Muscle layer of duodenum (tissue), 2 donors: ENCODE measurements at regions not wholly inside any gene's neighbourhood (a gene's known extent, or its start where the extent isn't known, plus 50 kb on each side); places are given as distances from the start of the nearest gene placed in this dataset.
"Not testable (repeated sequence)": the region's sequence is repeated elsewhere in the genome, so short reads cannot be mapped to it uniquely, and the experiment has no call there.

ENCODE experiments used
- H3K27ac ChIP-seq: one replicate; pipeline ENCODE4 v1.7.0; 2013; ENCODE audit warnings: mild to moderate bottlenecking, low read length
- H3K27me3 ChIP-seq: one replicate; pipeline ENCODE4 v1.7.0; 2013; ENCODE audit warnings: low read depth, mild to moderate bottlenecking, control low read depth, low read length
- H3K36me3 ChIP-seq, 2 donors: one replicate each; pipeline ENCODE4 v1.7.0; 2013; ENCODE audit warnings: low read length in 2 of 2, control low read depth in 1 of 2, mild to moderate bottlenecking in 1 of 2; ENCODE audit not compliant: insufficient read depth in 2 of 2, control insufficient read depth in 1 of 2
- H3K4me1 ChIP-seq, 2 donors: one replicate each; pipeline ENCODE4 v1.7.0; 2013; ENCODE audit warnings: low read length in 2 of 2, mild to moderate bottlenecking in 2 of 2, control low read depth in 1 of 2, moderate library complexity in 1 of 2; ENCODE audit not compliant: insufficient read depth in 2 of 2, control insufficient read depth in 1 of 2
- H3K4me3 ChIP-seq, 2 donors: one replicate each; pipeline ENCODE4 v1.7.0; 2013; ENCODE audit warnings: low read length in 2 of 2, low read depth in 1 of 2, mild to moderate bottlenecking in 1 of 2
- H3K9me3 ChIP-seq, 2 donors: one replicate each; pipeline ENCODE4 v1.7.0; 2013; ENCODE audit warnings: low read length in 2 of 2, control low read depth in 1 of 2, mild to moderate bottlenecking in 1 of 2; ENCODE audit not compliant: control insufficient read depth in 1 of 2
- donor health status: healthy.

DNA sequence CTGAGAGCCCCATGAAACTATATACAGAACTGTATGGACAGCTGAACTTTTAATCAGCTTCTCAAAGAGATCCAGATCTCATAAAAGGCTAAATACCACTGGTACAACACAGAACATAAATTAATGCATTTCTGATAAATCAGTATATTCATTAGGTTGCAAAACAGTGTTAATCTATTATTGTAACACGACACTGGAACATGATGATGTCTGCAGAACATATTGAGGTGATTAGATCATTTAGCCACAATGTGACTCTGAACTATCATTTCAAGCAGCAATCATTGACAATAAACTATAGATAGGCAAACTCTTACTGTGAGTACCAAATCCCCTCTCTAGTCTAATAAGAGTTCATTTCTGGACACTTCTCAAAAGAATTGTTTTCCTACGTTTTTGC is 50.3 kb downstream of the GASK1B start:
- Histone ChIP-seq H3K4me1 (peaks cover 0 to 12% of the 10 kb centered on the region in 2 donors), H3K4me3 (no peak overlapping the region), H3K9me3 (no peaks in the 10 kb centered on the region), H3K27me3 (no peaks in the 10 kb centered on the region), H3K36me3 (no peaks in the 10 kb centered on the region), H3K27ac (no peak overlapping the region)

DNA sequence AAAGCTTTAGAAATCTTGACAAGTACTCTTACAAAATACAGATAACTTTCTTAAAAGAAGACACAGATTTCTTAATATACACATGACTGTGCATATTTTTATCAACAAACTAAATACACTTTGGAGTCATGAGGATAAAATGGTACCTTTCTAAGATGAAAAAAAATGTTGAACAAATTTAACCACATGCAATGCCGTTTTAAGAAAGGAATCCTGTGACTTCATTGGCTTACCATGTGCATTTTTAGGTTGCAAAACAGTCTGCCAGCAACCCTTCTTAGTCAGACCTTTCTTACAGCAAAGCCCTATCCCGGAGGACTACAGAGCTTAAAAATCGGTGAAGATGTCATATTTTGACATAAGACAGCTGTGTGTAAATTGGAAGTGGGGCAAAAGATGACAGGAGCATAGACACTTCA is 51.7 kb downstream of the GASK1B start:
- Histone ChIP-seq H3K27ac (no peak overlapping the region), H3K4me1 (peaks cover 0 to 12% of the 10 kb centered on the region in 2 donors), H3K36me3 (no peaks in the 10 kb centered on the region), H3K4me3 (no peak overlapping the region), H3K27me3 (no peaks in the 10 kb centered on the region), H3K9me3 (no peaks in the 10 kb centered on the region)

DNA sequence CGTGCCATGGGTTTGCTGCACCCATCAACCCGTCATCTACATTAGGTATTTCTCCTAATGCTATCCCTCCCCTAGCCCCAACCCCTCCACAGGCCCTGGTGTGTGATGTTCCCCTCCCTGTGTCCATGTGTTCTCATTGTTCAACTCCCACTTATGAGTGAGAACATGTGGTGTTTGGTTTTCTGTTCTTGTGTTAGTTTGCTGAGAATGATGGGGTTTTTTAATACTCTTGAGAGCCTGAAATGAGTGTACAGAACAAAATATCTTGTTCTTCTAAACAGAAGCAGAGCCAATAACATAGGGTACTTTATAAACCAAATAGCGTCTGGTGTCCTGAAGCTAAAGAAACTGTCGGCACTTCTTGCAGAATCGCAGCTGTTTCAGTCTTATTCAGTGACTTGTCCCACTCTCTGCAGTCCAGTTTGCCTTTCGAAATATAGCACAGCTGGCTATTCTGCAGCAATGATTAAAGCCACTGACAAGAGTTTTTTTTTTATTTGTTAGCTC is 52.1 kb downstream of the GASK1B start:
- H3K4me3 ChIP-seq, H3K36me3 ChIP-seq, H3K27ac ChIP-seq, H3K27me3 ChIP-seq, H3K9me3 ChIP-seq: not testable (repeated sequence)
- H3K4me1 ChIP-seq: peaks cover 0 to 12% of the 10 kb centered on the region in 2 donors

DNA sequence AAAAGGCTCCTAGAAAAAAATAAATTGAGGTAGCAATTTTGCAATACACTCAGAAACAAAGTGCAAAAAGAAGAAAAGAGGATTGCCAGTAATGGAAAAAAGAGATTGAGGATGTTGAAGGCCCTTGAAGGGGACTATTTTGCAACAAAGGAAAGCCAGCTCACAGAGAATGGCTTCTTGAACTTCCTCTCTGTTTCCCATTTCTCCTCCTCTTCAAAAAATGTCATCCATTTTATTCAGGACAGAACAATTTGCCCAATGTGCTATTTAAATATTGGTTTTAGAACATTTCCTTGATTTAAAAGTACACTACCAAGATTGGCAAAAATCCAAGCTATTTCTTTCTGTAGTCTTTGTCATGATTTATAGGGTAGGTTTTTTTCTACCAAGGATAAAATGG is 60.2 kb downstream of the GASK1B start:
- H3K36me3 ChIP-seq: no peaks in the 10 kb centered on the region
- no peaks in the 10 kb centered on the region for H3K27me3 ChIP-seq
- H3K4me1 ChIP-seq: no peaks in the 10 kb centered on the region
- no peak overlapping the region for H3K4me3 ChIP-seq
- no peaks in the 10 kb centered on the region for H3K9me3 ChIP-seq
- H3K27ac ChIP-seq: no peak overlapping the region

DNA sequence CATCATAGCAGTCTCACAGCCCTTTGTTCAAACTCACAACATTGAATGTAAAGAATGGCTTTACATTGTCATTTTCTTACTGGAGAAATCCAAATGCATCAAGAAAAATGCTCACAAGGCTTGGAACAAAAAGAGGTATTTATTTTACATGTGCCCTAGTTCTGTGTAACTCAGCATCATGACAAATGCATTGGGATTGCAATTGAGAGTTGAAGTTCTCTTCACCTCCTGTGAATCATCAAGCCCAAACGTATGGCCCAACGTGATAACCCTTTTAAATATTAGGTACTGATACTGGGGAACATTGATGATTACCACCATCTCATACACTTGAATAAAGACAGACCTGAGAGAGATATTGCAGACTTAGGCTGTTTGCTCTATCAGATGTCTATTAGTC is 61.6 kb downstream of the GASK1B start:
- Histone ChIP-seq H3K27ac (no peak overlapping the region), H3K36me3 (no peaks in the 10 kb centered on the region), H3K27me3 (no peaks in the 10 kb centered on the region), H3K4me3 (no peak overlapping the region), H3K4me1 (no peaks in the 10 kb centered on the region), H3K9me3 (no peaks in the 10 kb centered on the region)

DNA sequence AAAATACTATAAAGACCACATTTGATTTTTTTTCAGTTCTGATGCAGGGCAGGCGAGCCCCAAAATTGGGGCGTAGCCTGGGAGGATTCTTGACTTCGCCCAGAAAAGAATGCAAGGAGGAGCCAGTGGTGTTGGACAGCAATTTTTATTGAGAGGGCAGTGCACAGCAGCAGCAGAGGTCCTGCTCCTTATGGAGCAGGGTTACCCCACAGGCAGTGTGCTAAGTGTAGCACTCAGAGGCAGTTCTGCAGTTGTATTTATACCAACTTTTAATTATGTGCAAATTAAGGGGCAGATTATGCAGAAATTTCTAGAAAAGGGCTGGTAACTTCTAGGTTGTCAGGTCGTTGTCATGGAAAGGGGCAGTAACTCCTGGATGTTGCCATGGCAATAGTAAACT is 69.9 kb downstream of the GASK1B start:
- no peaks in the 10 kb centered on the region for H3K9me3 ChIP-seq
- H3K4me1 ChIP-seq: no peaks in the 10 kb centered on the region
- H3K36me3 ChIP-seq: no peaks in the 10 kb centered on the region
- H3K27ac ChIP-seq: no peak overlapping the region
- no peak overlapping the region for H3K4me3 ChIP-seq
- no peaks in the 10 kb centered on the region for H3K27me3 ChIP-seq

DNA sequence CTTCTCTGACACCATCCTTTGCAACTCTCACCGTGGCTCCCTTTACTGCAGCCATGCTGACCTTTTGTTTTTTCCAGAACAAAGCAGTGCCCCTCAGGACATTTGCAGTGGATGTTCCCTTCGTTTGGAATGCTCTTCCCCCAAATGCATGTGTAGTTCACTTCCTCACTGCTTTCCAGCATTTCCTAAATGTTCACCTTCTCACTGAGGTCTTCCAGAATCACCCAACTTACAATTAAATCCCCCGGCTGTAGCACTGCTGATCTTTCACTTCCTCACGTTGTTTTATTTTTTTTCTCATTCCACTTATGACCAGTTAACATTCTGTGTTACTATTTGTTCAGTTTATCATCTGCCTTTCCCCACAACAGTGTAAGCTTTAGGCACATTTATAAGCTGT is 73.1 kb downstream of the GASK1B start:
- Histone ChIP-seq H3K4me1 (no peaks in the 10 kb centered on the region), H3K27me3 (no peaks in the 10 kb centered on the region), H3K4me3 (no peak overlapping the region), H3K27ac (no peak overlapping the region), H3K36me3 (no peaks in the 10 kb centered on the region), H3K9me3 (no peaks in the 10 kb centered on the region)

DNA sequence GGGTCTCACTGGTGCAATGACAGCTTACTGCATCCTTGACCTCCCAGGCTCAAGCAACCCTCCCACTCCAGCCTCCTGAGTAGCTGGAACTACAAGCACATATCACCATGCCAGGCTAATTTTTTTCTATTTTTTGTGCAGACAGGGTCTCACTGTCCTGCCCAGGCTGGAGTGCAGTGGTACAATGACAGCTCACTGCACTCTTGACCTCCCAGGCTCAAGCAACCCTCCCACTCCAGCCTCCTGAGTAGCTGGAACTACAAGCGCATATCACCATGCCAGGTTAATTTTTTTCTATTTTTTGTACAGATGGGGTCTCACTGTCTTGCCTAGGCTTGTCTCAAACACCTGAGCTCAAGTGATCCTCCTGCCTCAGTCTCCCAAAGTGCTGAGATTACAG is 74.0 kb downstream of the GASK1B start:
- Histone ChIP-seq H3K36me3 (no peaks in the 10 kb centered on the region), H3K27me3 (no peaks in the 10 kb centered on the region), H3K9me3 (no peaks in the 10 kb centered on the region), H3K27ac (no peak overlapping the region), H3K4me3 (no peak overlapping the region), H3K4me1 (no peaks in the 10 kb centered on the region)

DNA sequence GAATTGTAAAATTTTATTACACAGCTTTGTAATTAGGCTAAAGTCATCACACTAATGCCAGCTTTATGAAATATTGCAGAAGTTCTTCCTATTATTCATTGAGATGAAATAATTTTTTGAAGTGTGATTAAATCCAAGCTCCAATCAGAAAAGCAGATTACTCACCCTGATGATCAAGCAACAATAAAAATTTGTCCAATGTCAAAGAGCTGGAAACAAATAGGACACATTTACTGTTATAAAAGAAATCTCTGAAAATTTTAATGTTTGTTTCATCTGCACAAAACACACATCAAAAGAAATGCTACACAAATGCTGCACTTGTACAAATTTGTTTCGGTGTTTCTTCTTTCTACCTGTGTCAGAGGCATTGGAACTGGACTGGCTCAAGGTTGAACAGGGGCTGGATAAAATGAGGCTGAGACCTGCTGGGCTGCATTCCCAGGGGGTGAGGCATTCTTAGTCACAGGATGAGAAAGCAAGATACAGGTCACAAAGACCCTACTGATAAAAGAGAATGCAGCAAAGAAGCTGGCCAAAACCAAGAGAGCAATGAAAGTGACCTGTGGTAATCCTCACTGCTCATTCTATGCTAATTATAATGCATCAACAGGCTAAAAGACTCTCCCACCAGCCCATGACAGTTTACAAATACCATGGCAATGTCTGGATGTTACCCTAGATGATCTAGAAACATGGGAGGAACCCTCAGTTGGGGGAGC is 78.3 kb downstream of the GASK1B start:
- H3K4me3 ChIP-seq: no peak overlapping the region
- H3K27me3 ChIP-seq: no peaks in the 10 kb centered on the region
- H3K27ac ChIP-seq: no peak overlapping the region
- no peaks in the 10 kb centered on the region for H3K36me3 ChIP-seq
- no peaks in the 10 kb centered on the region for H3K9me3 ChIP-seq
- no peaks in the 10 kb centered on the region for H3K4me1 ChIP-seq

DNA sequence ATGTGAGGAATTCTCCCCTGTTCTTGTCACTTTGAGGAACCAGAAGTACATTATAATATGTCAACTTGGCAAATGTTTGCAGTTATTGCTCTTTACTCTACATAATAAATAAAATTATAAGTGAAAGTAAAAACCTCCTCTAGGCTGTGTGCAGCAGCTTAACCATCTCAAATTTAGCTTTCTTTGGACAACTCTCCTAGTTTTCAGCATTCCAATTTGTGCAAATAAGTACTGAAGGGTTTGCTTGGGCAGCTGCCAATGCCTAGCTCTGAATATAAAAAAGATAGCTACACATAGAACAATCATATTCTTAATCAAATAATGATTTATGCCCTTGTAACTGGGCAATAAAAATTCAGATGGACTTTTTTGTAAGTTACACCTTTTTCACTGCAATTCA is 82.5 kb downstream of the GASK1B start:
- no peaks in the 10 kb centered on the region for H3K9me3 ChIP-seq
- no peaks in the 10 kb centered on the region for H3K4me1 ChIP-seq
- H3K4me3 ChIP-seq: no peak overlapping the region
- H3K27ac ChIP-seq: no peak overlapping the region
- no peaks in the 10 kb centered on the region for H3K36me3 ChIP-seq
- H3K27me3 ChIP-seq: no peaks in the 10 kb centered on the region

DNA sequence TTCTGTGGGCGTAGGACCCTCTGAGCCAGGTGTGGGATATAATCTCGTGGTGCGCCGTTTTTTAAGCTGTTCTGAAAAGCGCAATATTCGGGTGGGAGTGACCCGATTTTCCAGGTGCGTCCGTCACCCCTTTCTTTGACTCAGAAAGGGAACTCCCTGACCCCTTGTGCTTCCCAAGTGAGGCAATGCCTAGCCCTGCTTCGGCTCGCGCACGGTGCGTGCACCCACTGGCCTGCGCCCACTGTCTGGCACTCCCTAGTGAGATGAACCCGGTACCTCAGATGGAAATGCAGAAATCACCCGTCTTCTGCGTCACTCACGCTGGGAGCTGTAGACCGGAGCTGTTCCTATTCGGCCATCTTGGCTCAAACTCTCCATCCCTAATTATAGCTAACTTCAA is 82.9 kb downstream of the GASK1B start:
- not testable (repeated sequence) for H3K4me3 ChIP-seq, H3K27me3 ChIP-seq

DNA sequence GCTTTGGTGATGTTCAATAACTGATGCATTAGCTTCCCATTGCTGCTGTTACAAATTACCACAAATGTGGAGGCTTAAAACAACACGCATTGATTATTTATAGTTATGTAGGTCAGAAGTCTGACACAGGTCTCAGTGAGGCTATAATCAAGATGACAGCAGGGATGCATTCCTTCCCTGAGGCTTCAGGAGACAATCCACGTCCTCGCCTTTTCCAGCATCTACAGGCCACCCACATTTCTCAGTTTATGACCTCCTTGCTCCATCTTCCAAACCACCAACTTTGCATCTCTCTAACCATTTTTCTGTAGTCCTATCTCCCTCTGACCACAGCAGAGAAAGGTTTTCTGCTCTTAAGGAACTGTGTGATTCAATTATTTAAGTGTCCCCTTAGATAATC is 92.5 kb downstream of the GASK1B start:
- no peaks in the 10 kb centered on the region for H3K27me3 ChIP-seq
- no peak overlapping the region for H3K27ac ChIP-seq
- no peaks in the 10 kb centered on the region for H3K4me1 ChIP-seq
- H3K36me3 ChIP-seq: no peaks in the 10 kb centered on the region
- H3K4me3 ChIP-seq: no peak overlapping the region
- no peaks in the 10 kb centered on the region for H3K9me3 ChIP-seq

More for the DNA sequence above, 82.9 kb downstream of the GASK1B start:
- not testable (repeated sequence) for H3K9me3 ChIP-seq, H3K36me3 ChIP-seq, H3K4me1 ChIP-seq, H3K27ac ChIP-seq
